Stomach (tissue), 4 donors: ENCODE measurements at regions not wholly inside any gene's neighbourhood (a gene's known extent, or its start where the extent isn't known, plus 50 kb on each side); places are given as distances from the start of the nearest gene placed in this dataset.

Experiments used
- POLR2A ChIP-seq, 4 donors: fragments of 450-650 bp; IDR thresholded peaks; one replicate each; pipeline ENCODE4 v1.6.1; 2016; ENCODE audit warnings: antibody characterized with exemption in 4 of 4, control low read depth in 2 of 4, mild to moderate bottlenecking in 1 of 4, moderate library complexity in 1 of 4
- TF ChIP-seq, protein P1 (sequence below), 7 experiments: fragments of 450-650 bp in 4 of 7; fragments of 200-600 bp in 3 of 7; sonication (generic) in 3 of 7; IDR thresholded peaks; one replicate each; pipeline ENCODE4 v1.5.1; 2016 to 2019; ENCODE audit warnings: antibody characterized with exemption in 7 of 7, control low read depth in 2 of 7, mild to moderate bottlenecking in 1 of 7

DNA sequence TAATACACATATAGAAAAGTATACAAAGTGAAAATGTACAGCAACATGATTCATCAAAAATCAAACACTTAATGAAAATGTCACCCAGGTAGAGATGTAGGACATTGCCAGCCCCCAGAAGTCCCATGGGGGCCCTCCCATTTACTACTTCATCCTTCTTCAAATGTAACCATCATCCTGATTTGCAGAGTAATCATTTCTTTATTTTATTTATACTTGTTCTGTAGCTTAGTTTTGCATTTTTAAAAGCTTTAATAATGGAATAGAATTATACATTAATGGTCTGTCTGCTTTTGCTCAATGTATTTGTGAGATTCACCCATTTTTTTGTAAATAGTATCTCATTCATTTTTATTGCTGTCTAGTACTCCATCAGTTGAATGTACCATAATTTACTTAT is 96.8 kb upstream of the CD55 start:
- no peak for TF ChIP-seq POLR2A (IDR thresholded peaks at IDR 0.05)
- TF ChIP-seq, protein P1, sequence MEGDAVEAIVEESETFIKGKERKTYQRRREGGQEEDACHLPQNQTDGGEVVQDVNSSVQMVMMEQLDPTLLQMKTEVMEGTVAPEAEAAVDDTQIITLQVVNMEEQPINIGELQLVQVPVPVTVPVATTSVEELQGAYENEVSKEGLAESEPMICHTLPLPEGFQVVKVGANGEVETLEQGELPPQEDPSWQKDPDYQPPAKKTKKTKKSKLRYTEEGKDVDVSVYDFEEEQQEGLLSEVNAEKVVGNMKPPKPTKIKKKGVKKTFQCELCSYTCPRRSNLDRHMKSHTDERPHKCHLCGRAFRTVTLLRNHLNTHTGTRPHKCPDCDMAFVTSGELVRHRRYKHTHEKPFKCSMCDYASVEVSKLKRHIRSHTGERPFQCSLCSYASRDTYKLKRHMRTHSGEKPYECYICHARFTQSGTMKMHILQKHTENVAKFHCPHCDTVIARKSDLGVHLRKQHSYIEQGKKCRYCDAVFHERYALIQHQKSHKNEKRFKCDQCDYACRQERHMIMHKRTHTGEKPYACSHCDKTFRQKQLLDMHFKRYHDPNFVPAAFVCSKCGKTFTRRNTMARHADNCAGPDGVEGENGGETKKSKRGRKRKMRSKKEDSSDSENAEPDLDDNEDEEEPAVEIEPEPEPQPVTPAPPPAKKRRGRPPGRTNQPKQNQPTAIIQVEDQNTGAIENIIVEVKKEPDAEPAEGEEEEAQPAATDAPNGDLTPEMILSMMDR (IDR thresholded peaks at IDR 0.05) = no peak
